ENCODE measurements at regions not wholly inside any gene's neighbourhood (a gene's known extent, or its start where the extent isn't known, plus 50 kb on each side); places are given as distances from the start of the nearest gene placed in this dataset.

- TF ChIP-seq EZH2 (IDR thresholded peaks at IDR 0.05; ENCODE audit: insufficient read depth, poor library complexity, severe bottlenecking) (no peak), EZH2phosphoT487 (IDR thresholded peaks at IDR 0.05; ENCODE audit: insufficient read depth, low read depth) (no peak)
Observed at GRCh38 chr20:41704896-41705295, 86.7 kb upstream of the CHD6 start.
